ENCODE measurements at regions not wholly inside any gene's neighbourhood (a gene's known extent, or its start where the extent isn't known, plus 50 kb on each side); places are given as distances from the start of the nearest gene placed in this dataset.

GRCh38 chr5:34562791-34563190, 93.3 kb upstream of the RAI14 start:
- Histone ChIP-seq H3K9ac (ENCODE audit: low read length) (no peak overlapping the region), H3K36me3 (ENCODE audit: insufficient read depth, low read length) (no peaks in the 10 kb centered on the region), H3K79me2 (replicated peaks; ENCODE audit: insufficient read depth, low read length) (no peaks in the 10 kb centered on the region), H3F3A (ENCODE audit: insufficient read depth, low read length, poor library complexity, severe bottlenecking) (no peaks in the 10 kb centered on the region), H3K4me2 (ENCODE audit: low read length) (no peak overlapping the region), H3K27ac (ENCODE audit: low read length) (no peak overlapping the region), H2AFZ (ENCODE audit: low read depth, low read length) (no peak overlapping the region), H3K27me3 (ENCODE audit: insufficient read depth, low read depth, low read length) (no peaks in the 10 kb centered on the region), H3K9me3 (ENCODE audit: low read length) (no peaks in the 10 kb centered on the region), H3K4me3 (ENCODE audit: low read length) (no peak overlapping the region), H3K9me2 (ENCODE audit: insufficient read depth, low read length) (no peaks in the 10 kb centered on the region), H4K20me1 (ENCODE audit: insufficient read depth) (no peaks in the 10 kb centered on the region)
- TF ChIP-seq TAF1 (IDR thresholded peaks at IDR 0.05; ENCODE audit: low read depth), result no peak
- no peak for TF ChIP-seq RAD21 (conservative IDR thresholded peaks at IDR 0.05)
- TF ChIP-seq EP300 (conservative IDR thresholded peaks at IDR 0.05; ENCODE audit: poor library complexity, severe bottlenecking), result no peak
- no peak for TF ChIP-seq MXI1 (conservative IDR thresholded peaks at IDR 0.05; ENCODE audit: poor library complexity, severe bottlenecking)
- TF ChIP-seq SMC3 (conservative IDR thresholded peaks at IDR 0.05; ENCODE audit: poor library complexity), result no peak
- no peak for TF ChIP-seq POLR2AphosphoS5 (IDR thresholded peaks at IDR 0.05)
- TF ChIP-seq CTCF (IDR thresholded peaks at IDR 0.05; ENCODE audit: poor library complexity, severe bottlenecking), result no peak
- no peak for TF ChIP-seq REST (IDR thresholded peaks at IDR 0.05; ENCODE audit: borderline replicate concordance)
- no peak for TF ChIP-seq EZH2 (IDR thresholded peaks at IDR 0.05; ENCODE audit: borderline replicate concordance, insufficient read depth, low read length, poor library complexity, severe bottlenecking)

- Histone ChIP-seq H3K36me3 (ENCODE audit: insufficient read depth, low read length) (no peaks in the 10 kb centered on the region), H4K20me1 (ENCODE audit: insufficient read depth) (no peaks in the 10 kb centered on the region), H3K4me2 (ENCODE audit: low read length) (no peak overlapping the region), H2AFZ (ENCODE audit: low read depth, low read length) (no peak overlapping the region), H3K79me2 (replicated peaks; ENCODE audit: insufficient read depth, low read length) (no peaks in the 10 kb centered on the region), H3K9ac (ENCODE audit: low read length) (no peak overlapping the region), H3K4me3 (ENCODE audit: low read length) (no peak overlapping the region), H3K27ac (ENCODE audit: low read length) (no peak overlapping the region), H3K9me2 (ENCODE audit: insufficient read depth, low read length) (no peaks in the 10 kb centered on the region), H3F3A (ENCODE audit: insufficient read depth, low read length, poor library complexity, severe bottlenecking) (no peaks in the 10 kb centered on the region), H3K9me3 (ENCODE audit: low read length) (no peaks in the 10 kb centered on the region), H3K27me3 (ENCODE audit: insufficient read depth, low read depth, low read length) (no peaks in the 10 kb centered on the region)
- TF ChIP-seq MXI1 (conservative IDR thresholded peaks at IDR 0.05; ENCODE audit: poor library complexity, severe bottlenecking) (no peak), CTCF (IDR thresholded peaks at IDR 0.05; ENCODE audit: poor library complexity, severe bottlenecking) (no peak)
Measured at GRCh38 chr5:34563269-34563668, 92.9 kb upstream of the RAI14 start.

All from neural cell (in vitro differentiated cells).